HEK293 (cell line): ENCODE measurements at regions not wholly inside any gene's neighbourhood (a gene's known extent, or its start where the extent isn't known, plus 50 kb on each side); places are given as distances from the start of the nearest gene placed in this dataset.

Experiments
- CTCF ChIA-PET: fragments of 350-600 bp; formaldehyde crosslinking; extraction: SDS; loops from one replicate; lab custom pipeline; 2021; ENCODE audit warnings: antibody characterized with exemption; lab: Yijun Ruan, JAX
- POLR2A ChIA-PET: fragments of 300-600 bp; formaldehyde crosslinking; extraction: SDS; loops from one replicate; lab custom pipeline; 2020; ENCODE audit warnings: antibody characterized with exemption, inconsistent platforms; lab: Yijun Ruan, JAX
- H3K27ac ChIP-seq: fragments of 200-500 bp; sonication (Bioruptor generic); 2 replicates; pipeline ENCODE4 v1.5.1; 2014; ENCODE audit warnings: low read depth, low read length, control low read depth, inconsistent platforms; ENCODE audit errors: extremely low read depth
- H3K36me3 ChIP-seq, 2 experiments: fragments of 200-500 bp in 1 of 2; sonication (Bioruptor generic) in 1 of 2; 1 replicate in 1 of 2; 2 replicates in 1 of 2; pipeline ENCODE4 v1.5.1; 2014 to 2017; ENCODE audit warnings: inconsistent platforms in 2 of 2, low read length in 2 of 2; ENCODE audit not compliant: control insufficient read depth in 2 of 2, insufficient read depth in 1 of 2
- H3K4me1 ChIP-seq: fragments of 200-500 bp; sonication (Bioruptor generic); 2 replicates; pipeline ENCODE4 v1.5.1; 2014; ENCODE audit warnings: mild to moderate bottlenecking, low read length, inconsistent platforms; ENCODE audit not compliant: control insufficient read depth, insufficient read depth
- H3K4me3 ChIP-seq: 2 replicates; pipeline ENCODE4 v1.5.1; 2011; ENCODE audit warnings: low read depth, mild to moderate bottlenecking, control low read depth, low read length, moderate library complexity
- H3K9me3 ChIP-seq: fragments of 200-500 bp; sonication (Bioruptor generic); 2 replicates; pipeline ENCODE4 v1.5.1; 2014; ENCODE audit warnings: low read depth, low read length, inconsistent platforms; ENCODE audit not compliant: control insufficient read depth, insufficient read depth
- MEIS1 ChIP-seq: sonication (generic); formaldehyde crosslinking; IDR thresholded peaks from 2 replicates; pipeline ENCODE4 v1.8.1; 2022; ENCODE audit warnings: missing genetic modification reagents, mild to moderate bottlenecking, borderline replicate concordance
- RBAK ChIP-seq: fragments of 450-650 bp; formaldehyde crosslinking; IDR thresholded peaks from 2 replicates; pipeline ENCODE4 v1.5.1; 2016; ENCODE audit warnings: missing biosample characterization, missing genetic modification characterization
- REST ChIP-seq: fragments of 450-650 bp; formaldehyde crosslinking; IDR thresholded peaks from 2 replicates; pipeline ENCODE4 v1.5.1; 2016; ENCODE audit warnings: missing biosample characterization, missing genetic modification characterization
- SP7 ChIP-seq: fragments of 450-650 bp; formaldehyde crosslinking; IDR thresholded peaks from 2 replicates; pipeline ENCODE4 v1.5.1; 2016; ENCODE audit warnings: missing biosample characterization, missing genetic modification characterization
- ZBTB44 ChIP-seq: fragments of 450-650 bp; IDR thresholded peaks from 2 replicates; pipeline ENCODE4 v1.5.1; 2018; ENCODE audit warnings: missing biosample characterization, mild to moderate bottlenecking, missing genetic modification characterization
- ZEB2 ChIP-seq: fragments of 450-650 bp; formaldehyde crosslinking; IDR thresholded peaks from 2 replicates; pipeline ENCODE4 v1.5.1; 2016; ENCODE audit warnings: missing biosample characterization, missing genetic modification characterization
- ZNF174 ChIP-seq: fragments of 450-650 bp; formaldehyde crosslinking; IDR thresholded peaks from 2 replicates; pipeline ENCODE4 v1.5.0; 2017; ENCODE audit warnings: missing biosample characterization, mild to moderate bottlenecking, missing genetic modification characterization
- ZNF184 ChIP-seq: fragments of 450-650 bp; IDR thresholded peaks from 2 replicates; pipeline ENCODE4 v1.5.1; 2018; ENCODE audit warnings: missing biosample characterization, mild to moderate bottlenecking, missing genetic modification characterization
- ZNF19 ChIP-seq: fragments of 450-650 bp; formaldehyde crosslinking; IDR thresholded peaks from 2 replicates; pipeline ENCODE4; 2016; ENCODE audit warnings: missing biosample characterization, missing genetic modification characterization, low read depth
- ZNF239 ChIP-seq: fragments of 450-650 bp; formaldehyde crosslinking; IDR thresholded peaks from 2 replicates; pipeline ENCODE4 v1.5.1; 2016; ENCODE audit warnings: missing biosample characterization, missing genetic modification characterization
- ZNF280D ChIP-seq: fragments of 450-650 bp; formaldehyde crosslinking; IDR thresholded peaks from 2 replicates; pipeline ENCODE4 v1.5.1; 2016; ENCODE audit warnings: missing biosample characterization, missing genetic modification characterization
- ZNF341 ChIP-seq: fragments of 450-650 bp; formaldehyde crosslinking; IDR thresholded peaks from 2 replicates; pipeline ENCODE4; 2016; ENCODE audit warnings: low read depth, missing biosample characterization, missing genetic modification characterization
- ZNF48 ChIP-seq: fragments of 450-650 bp; formaldehyde crosslinking; IDR thresholded peaks from 2 replicates; pipeline ENCODE4 v1.5.1; 2016; ENCODE audit warnings: missing biosample characterization, missing genetic modification characterization
- ZNF501 ChIP-seq: fragments of 450-650 bp; formaldehyde crosslinking; IDR thresholded peaks from 2 replicates; pipeline ENCODE4 v1.5.1; 2016; ENCODE audit warnings: missing biosample characterization, missing genetic modification characterization
- ZNF560 ChIP-seq: fragments of 450-650 bp; formaldehyde crosslinking; IDR thresholded peaks from 2 replicates; pipeline ENCODE4 v1.5.1; 2017; ENCODE audit warnings: missing biosample characterization, missing genetic modification characterization, borderline replicate concordance
- ZNF654 ChIP-seq: fragments of 450-650 bp; formaldehyde crosslinking; IDR thresholded peaks from 2 replicates; pipeline ENCODE4 v1.5.1; 2016; ENCODE audit warnings: low read depth, missing biosample characterization, missing genetic modification characterization
- ZNF701 ChIP-seq: fragments of 450-650 bp; formaldehyde crosslinking; IDR thresholded peaks from 2 replicates; pipeline ENCODE4 v1.5.1; 2016; ENCODE audit warnings: missing biosample characterization, missing genetic modification characterization
- ZSCAN4 ChIP-seq: fragments of 450-650 bp; formaldehyde crosslinking; IDR thresholded peaks from 2 replicates; pipeline ENCODE4 v1.5.1; 2017; ENCODE audit warnings: missing biosample characterization, missing genetic modification characterization

GRCh38 chr9:86778761-86779160 is 168.5 kb downstream of the GAS1 start:
- TF ChIP-seq ZBTB44 (tag by site-specific recombination), result no peak
- no peak for TF ChIP-seq ZNF19 (tag by site-specific recombination)
- TF ChIP-seq REST (tag by site-specific recombination), result no peak
- TF ChIP-seq ZNF174, result no peak
- no peak for TF ChIP-seq ZNF48 (tag by site-specific recombination)
- no peak for TF ChIP-seq ZNF501 (tag by site-specific recombination)
- no peak for TF ChIP-seq ZNF341 (tag by site-specific recombination)
- TF ChIP-seq ZNF560 (tag by site-specific recombination), result no peak
- TF ChIP-seq ZNF654, result no peak
- no peak for TF ChIP-seq ZEB2 (tag by site-specific recombination)
- TF ChIP-seq ZSCAN4 (tag by site-specific recombination), result no peak
- TF ChIP-seq ZNF239 (tag by site-specific recombination), result no peak
- no peak for TF ChIP-seq MEIS1
- TF ChIP-seq RBAK (tag by site-specific recombination), result no peak
- TF ChIP-seq ZNF280D (tag by site-specific recombination), result no peak
- no peak for TF ChIP-seq SP7 (tag by site-specific recombination)
- TF ChIP-seq ZNF701 (tag by site-specific recombination), result no peak
- no peaks in the 10 kb centered on the region for H3K9me3 ChIP-seq
- no peak overlapping the region for H3K4me3 ChIP-seq
- H3K27ac ChIP-seq, result no peak overlapping the region
- POLR2A ChIA-PET, result no interaction called here
- CTCF ChIA-PET, result no interaction called here
- no peaks in the 10 kb centered on the region for H3K36me3 ChIP-seq
- H3K4me1 ChIP-seq, result no peaks in the 10 kb centered on the region

GRCh38 chr9:86775718-86776117 is 171.6 kb downstream of the GAS1 start:
- H3K27ac ChIP-seq, result no peak overlapping the region
- no peaks in the 10 kb centered on the region for H3K36me3 ChIP-seq
- TF ChIP-seq ZNF184 (tag by site-specific recombination), result no peak
- ChIA-PET POLR2A (no interaction called here), CTCF (no interaction called here)
- no peaks in the 10 kb centered on the region for H3K4me1 ChIP-seq
- H3K9me3 ChIP-seq, result no peaks in the 10 kb centered on the region
- no peak overlapping the region for H3K4me3 ChIP-seq
